ENCODE measurements at regions not wholly inside any gene's neighbourhood (a gene's known extent, or its start where the extent isn't known, plus 50 kb on each side); places are given as distances from the start of the nearest gene placed in this dataset.
"Not testable (repeated sequence)": the region's sequence is repeated elsewhere in the genome, so short reads cannot be mapped to it uniquely, and the experiment has no call there.

DNA sequence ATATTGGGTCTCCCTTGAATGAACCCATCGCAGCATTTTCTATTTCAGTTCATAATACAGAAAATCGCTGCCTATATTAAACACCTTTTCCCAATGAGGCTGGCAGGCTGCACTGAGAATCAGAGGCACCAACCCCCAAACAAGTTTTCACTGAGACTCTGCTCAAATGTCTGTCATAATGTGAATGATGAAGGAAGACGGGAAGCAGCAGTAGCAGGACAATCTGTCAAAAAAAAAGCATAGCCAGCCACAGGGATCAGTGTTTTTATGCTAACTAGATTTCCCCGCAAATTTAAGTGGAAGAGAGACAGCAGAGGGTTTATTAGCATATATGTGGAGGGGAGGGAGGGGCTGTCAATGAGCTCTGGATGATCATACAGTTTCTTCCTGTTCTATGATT lies 162.7 kb upstream of the PDE4D start:
- DNase-seq: no peak

DNA sequence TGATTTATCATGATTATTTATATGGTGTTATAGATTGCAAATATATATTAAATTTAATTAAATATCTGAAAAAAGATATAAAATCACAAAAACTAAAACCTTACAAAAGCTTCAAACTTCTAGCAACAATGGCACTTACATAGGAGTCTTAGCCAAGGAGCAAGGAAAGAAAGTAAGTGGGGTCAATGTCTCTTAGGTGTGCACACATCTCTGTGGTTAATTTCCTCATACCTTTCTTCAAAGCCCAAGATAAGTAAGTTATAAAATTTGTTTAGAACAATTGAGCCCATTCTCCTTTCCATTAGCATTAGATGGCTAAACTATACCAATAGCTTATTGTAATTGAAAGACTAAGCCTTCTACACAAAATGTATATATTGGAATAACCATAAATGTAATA lies 161.6 kb upstream of the PDE4D start:
- DNase-seq: no peak

DNA sequence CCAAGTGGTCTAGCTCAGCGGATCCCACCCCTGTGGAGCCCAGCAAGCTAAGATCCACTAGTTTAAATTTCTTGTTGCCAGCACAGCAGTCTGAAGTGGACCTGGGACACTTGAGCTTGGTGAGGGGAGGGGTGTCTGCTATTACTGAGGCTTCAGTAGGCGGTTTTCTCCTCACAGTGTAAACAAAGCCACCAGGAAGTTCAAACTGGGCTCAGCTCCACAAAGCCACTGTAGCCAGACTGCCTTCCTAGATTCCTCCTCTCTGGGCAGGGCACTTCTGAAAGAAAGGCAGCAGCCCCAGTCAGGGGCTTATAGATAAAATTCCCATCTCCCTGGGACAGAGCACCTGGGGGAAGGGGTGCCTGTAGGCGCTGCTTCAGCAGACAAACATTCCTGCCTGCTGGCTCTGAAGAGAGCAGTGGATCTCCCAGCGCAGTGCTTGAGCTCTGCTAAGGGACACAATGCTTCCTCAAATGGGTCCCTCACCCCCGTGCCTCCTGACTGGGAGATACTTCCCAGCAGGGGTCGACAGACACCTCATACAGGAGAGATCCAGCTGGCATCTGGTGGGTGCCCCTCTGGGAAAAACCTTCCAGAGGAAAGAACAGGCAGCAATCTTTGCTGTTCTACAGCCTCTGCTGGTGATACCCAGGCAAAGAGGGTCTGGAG lies 148.6 kb upstream of the PDE4D start:
- DNase-seq: not testable (repeated sequence)

DNA sequence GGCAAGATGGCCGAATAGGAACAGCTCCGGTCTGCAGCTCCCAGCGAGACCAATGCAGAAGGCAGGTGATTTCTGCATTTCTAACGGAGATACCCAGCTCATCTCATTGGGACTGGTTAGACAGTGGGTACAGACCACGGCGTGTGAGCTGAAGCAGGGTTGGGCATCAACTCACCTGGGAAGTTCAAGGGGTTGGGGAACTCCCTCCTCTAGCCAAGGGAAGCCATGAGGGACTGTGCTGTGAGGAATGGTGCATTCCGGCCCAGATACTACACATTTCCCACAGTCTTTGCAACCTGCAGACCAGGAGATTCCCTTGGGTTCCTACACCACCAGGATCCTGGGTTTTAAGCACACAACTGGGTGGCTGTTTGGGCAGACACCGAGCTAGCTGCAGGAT lies 148.0 kb upstream of the PDE4D start:
- DNase-seq: not testable (repeated sequence)

DNA sequence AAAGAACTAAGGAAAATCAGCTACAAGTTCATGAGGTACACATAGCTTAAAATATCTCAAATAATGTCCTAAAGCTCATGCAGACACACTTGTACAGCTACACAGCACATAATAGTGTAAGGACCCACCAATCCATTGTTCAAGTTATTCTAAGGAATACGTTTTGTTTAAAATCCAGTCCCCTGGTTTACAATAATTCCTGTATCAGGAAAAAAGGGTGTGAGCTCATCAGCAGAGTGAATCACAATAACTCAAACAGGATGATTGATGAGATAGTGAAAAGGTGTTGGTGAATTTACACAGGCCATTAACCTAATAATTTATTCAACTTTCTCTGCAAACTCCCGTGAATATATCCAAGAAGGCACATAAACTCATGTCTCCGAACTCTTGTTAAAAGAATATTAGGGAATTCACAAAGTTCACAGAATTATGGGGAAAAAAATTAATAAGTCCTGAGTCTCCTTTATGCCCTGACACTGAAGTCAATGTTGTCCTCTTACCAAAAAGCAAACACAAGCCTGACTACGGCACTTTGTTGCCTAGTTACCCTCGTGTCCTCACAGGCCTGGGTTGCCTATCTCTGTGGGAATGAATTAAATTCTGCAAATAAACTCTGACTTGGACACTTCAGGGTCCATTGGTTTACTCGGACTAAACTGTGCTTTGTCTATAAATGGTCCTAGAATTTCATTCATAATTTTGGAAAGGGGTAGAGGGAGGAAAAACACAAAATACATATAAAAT lies 142.8 kb upstream of the PDE4D start:
- DNase-seq: no peak

DNA sequence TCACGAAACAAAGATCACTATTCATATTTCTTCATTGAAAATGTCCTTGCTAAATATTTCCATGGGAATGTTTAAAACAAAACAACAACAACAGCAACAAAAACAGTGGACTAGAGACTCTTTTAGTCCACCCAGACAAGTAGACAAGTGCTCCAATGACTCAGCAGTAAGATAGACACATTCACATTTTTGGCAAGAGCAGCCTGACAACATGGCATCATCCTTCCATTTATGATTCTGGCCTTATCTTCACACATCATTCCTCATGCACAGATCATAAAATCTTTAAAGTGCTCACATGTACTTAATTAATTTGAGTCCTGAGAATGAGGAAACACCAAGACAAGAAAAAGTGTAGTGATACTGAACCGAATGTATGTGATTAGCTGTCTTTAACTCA lies 132.6 kb upstream of the PDE4D start:
- no peak for DNase-seq

DNA sequence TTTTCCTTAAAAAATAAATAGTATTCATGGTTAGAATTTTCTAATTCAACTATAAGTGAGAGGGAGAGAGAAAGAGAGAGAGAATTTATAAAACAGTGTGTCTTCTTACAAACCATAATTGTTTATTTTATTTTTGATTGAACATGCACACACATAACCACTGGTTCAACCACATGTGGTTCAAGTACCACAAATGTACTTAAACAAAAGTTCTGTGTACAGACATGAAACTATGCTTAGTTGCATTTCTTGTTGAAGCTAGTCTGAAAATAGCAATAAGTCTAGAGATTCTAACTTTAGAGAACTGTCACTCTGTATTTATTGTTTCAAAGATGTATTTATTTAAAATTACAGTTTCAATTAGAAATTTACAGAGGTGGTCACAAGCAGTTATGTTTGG lies 130.6 kb upstream of the PDE4D start:
- DNase-seq: no peak

DNA sequence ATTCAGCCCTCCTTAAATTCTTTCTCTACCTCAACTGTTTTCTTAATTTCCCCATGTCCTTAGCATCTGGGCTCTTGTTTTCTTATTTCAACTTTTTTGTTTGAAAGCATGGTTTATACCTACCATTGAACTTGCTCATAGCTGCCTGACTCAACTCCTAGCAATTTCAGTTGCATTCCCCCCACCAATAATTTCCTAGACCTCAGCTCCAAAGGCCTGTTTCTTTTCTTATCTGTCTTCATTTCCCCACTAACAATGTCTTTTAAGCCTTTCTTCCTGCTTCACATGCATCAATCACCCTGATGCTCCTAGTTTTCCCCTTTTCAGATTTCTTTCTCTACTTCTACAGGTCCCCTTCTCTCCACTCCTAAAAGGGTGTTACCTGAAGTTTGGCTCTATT lies 129.7 kb upstream of the PDE4D start:
- DNase-seq: no peak

DNA sequence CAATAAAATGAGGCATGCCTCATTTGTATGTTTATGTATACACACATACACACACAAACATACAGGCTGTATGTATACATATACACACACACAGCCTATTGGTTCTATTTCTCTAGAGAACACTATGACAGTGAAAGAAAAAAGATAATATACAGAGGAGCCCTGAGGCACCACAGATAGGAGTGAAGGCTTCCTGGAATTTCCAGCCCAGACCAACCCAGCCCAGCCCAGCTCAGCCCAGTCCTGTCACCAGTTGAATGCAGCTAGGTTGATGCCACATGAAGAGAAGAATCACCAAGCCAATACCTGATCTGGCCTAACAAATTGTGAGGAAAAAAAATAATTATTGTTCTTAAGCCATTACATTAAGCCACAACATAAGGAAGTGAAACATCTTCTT lies 126.9 kb upstream of the PDE4D start:
- no peak for DNase-seq

DNA sequence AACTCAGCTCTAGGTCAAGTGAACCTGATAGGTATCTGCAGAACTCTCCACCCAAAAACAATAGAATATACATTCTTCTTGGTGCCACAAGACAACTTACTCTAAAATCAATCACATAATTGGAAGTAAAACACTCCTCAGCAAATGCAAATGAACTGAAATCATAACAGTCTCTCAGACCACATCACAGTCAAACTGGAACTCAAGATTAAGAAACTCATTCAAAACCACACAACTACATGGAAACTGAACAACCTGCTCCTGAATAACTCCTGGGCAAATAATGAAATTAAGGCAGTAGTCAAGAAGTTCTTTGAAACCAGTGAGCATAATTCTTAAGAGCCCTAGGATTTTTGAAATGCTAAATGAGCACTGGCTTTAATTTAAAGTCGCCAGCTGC lies 125.4 kb upstream of the PDE4D start:
- DNase-seq: not testable (repeated sequence)

DNA sequence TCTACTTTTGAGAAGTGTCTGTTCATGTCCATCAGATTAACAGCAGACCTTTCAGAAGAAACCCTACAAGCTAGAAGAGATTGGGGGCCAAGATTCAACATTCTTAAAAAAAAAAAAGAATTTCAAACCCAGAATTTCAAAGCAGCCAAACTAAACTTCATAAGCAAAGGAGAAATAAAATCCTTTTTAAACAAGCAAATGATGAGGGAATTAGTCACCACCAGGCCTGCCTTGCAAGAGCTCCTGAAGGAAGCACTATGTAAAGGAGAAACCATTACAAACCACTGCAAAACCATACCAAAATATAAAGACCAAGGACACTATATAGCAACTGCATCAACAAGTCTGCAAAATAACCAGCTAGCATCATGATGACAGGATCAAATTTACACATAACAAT lies 124.6 kb upstream of the PDE4D start:
- DNase-seq: no peak

DNA sequence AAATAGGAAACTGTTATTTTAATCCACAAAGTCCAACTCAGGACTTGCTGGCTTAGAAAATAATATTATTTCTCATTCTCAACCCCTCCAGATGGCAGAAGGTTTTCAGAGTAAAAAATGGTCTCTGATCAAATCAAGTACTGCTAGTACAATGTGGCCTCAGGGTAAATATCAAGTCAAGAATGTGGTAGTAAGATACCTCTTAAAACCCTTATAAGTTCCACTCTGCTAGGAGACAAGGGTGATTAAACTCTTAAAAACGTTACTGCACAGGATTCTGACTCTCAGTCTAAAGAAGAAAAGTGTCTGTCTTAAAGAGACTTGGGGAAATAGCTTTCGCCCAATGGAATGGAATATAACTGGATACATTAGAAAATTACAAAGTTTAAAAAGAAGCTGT lies 120.8 kb upstream of the PDE4D start:
- DNase-seq: no peak

DNA sequence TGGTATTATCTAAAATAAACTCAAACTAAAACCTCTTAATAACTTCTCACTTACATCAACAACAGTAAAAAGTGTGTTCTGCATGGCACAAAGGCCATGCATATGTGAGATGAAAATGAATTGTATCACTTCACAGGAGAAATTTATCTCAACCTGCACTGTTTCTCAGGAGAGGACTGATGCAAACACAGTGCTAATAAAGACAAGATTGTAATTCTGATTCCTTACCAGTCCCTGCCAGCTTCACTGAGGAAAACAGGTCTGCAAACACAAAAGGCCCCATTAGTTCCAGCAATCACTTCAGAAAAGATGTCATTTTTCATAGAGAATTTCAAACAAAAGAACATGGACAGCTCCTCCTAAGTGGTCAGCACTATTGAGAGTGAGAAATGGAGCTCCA lies 117.3 kb upstream of the PDE4D start:
- DNase-seq: no peak

DNA sequence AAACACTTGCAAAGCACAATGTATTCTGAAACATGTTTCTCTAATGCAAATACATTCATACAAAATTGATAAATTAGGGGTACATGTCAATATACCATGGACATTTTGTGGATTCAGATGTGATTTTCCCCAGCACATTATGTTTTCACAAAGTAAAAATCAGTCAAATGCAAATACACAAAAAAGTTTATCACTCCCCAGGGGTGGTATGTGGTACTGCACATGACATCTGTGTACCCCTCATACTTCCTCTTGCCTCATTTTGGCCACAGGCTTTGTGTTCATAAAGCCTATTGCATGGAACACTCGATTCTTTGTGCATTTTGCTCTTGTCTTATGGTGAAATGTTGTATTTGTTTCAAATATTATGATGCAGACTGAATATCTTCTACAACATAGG lies 116.8 kb upstream of the PDE4D start:
- peak in 3 of 4 experiments; percentile 5 to 19 (median 17) for DNase-seq

DNA sequence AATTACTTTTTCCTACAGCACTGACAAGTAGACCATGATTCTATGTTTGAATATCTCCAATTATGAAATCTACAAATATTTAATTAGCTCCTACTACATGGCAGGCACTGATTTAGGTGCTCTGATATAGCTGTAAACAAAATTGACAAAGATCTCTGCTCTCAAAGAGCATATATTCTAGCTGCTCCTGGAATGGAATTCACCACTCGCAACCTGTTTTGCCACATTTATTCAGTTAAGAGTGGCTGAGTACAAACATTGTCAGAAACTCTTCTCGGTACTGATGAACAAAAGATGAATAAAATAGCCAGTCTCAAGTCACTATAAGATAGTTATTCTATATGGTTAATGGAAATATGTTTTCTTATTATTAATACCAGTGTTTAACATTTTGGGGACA lies 114.2 kb upstream of the PDE4D start:
- no peak for DNase-seq

DNA sequence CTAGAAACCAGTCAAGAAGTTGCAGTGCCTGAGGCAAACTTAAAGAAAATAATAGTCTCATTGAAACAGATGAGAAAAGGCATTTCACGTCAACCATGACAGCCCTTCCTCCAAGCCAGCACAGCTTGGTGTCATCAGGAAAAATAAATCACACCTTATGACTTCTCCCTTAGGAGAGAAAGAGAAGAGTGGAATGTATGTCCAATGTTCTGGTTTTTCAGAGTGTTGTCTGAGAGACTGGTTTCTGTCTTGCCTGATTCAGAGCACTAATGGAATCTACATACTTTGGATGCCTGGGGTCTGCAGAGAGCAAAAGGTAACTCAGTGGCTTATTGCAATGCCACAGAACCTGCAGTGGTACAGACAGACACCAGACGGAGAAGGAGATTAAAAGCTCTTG lies 105.5 kb upstream of the PDE4D start:
- no peak for DNase-seq

DNA sequence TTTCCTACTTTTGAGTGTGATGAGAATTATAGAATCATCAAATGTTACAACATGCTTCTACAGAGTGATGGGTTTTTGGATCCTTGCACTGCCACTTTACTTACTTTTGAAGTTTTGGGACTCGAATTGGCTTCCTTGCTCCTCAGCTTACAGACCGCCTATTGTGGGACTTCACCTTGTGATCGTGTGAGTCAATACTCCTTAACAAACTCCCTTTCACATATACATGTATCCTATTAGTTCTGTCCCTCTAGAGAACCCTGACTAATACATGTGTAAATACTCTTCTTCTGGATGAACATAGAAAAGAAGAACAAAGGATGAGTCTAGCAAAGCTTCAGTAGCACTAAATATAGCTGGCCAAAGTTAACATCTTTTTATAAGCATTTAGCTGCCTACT lies 98.7 kb upstream of the PDE4D start:
- DNase-seq: no peak

DNA sequence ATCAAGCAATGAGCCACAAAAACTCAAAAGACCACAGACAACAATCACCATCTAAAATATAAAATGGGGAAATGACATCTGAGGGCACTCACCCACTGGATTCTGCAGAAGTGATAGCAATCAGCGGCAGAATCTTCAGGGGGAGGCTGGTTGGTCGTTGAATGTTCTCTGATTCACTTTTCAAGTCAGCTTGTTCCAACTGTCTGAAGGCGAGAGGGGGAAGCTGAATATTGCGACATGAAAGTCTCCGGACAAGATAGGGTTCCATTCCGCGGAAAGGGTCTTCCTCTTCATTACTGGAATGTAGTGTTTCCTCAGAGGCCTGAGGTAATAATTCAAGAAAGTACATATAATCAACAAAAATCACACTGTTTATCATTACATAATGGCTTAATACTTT lies 94.9 kb upstream of the PDE4D start:
- DNase-seq: peak; percentile 33 to 63 (median 55)

DNA sequence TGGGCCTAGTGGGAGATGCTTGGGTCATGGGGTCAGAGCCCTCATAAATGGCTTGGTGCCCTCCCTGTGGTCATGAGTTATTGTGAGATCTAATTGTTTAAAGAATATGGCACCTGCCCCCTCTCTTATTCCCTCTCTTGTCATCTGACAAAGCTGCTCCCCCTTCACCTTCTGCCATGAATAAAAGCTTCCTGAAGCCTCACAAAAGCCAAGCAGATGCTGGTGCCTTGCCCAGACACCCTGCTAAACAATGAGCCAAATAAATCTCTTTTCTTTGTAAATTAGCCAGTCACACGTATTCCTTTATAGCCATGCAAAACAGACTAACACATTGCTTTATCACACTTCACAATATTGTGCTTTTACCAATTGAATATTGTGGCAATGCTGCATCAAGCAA lies 82.8 kb upstream of the PDE4D start:
- DNase-seq: no peak

DNA sequence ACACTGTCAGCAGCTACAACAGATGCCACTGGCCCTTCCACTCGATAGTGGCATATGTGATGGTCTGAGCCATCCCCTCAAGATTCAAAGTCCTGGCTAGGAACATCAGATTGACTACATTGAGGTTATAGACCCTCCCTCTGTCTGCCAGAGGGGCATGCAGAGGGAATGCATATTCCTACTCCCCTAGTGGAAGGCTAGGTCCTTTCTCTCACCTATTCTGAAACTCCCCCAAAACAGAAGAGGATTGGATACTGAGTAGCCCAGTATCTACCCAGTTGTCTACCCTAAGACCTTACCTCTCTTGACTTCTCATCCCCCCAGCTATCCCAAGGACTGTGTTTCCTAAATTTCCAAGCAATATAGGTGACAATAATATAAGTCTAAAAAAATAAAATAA lies 78.5 kb upstream of the PDE4D start:
- no peak for DNase-seq

DNA sequence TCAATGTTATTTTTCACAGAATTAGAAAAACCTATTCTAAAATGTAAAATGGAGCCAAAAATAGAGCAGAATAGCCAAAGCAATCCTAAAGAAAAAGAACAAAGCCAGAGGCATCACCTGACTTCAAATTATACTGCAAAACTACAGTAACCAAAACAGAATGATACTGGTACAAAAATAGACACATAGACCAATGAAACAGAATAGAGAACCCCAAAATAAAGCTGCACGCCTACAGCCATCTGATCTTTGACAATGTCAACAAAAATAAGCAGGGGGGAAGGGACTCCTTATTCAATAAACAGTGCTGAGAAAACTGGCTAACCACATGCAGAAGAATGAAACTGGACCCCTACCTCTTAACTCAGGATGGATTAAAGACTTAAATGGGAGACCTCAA lies 65.8 kb upstream of the PDE4D start:
- no peak for DNase-seq

DNA sequence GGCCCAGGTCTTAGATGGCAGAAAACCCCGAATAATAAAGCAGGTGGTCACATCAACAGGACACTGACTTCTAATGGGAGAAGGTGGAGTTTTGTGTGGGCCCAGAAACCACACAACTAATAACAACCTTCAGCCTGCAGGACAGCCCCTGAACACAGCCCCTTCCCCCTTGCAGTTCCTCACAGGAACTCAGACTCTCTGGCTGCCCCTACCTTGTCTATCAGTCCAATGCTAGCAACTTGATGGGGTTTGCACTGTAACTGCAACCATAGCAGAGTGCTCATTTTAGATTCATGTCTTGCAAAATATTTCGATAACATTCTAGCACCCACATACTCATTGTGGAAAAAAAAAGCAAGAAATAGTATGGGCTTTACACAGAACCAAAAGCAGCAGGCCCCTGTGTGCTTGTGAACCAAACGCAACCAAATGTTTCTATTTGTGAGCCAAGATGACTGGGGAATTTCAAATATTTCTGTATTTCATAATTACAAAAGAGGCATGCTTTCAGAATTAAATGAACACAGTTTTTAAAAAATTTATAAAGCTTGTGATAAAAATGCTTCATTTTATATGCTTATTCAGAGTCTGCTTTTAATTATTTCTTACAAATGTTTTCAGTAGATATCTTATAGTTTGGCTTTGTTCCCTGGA lies 62.7 kb upstream of the PDE4D start:
- no peak for DNase-seq

DNA sequence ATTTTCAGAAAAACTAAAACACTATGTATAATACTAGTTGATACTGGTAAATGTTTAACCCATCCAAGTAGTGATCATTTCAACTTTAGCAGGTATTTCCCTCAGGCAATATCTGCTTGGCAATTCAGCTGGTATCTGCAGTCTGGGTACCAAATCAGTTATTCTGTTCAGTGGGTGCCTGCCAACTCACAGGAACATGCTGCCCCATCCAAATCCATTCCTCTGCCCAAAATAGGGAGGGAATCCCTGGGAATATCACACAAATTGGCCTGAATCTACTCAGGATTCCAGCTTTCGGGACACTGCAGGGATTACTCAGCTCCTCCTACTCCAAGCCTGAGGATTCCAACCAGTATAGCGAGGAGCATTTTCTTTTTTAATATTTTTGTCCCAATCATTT lies 61.7 kb upstream of the PDE4D start:
- DNase-seq: no peak

DNA sequence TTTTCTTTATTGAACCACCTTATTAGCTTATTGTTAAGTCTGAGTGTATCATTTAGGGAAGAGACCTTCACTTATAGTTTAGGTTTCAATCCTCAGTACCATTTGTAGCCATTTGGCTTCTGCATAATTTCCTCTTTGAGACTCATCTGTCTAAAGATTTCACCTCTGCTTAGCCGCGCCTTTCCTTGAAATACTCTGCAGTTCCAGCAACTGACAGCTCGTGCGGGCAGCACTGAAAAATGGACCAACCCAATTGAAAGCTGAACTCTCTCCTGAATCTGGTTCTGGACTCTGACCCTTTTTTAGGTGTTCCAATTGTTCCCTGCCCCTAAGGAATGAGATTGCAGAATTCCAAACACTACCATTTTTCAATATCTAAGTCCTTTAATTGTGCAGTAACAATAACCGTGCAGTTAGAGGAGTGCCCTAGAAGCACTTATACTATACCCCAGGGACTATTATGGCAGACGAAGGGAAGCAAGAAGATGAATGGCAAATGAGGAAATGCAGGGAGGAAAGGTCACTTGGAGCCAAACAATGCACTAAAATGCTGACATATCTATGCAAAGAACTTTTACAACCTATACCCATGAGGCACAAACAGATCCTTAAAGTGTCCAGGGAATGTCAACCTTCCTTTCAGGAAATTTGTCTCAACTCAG lies 50.1 kb upstream of the PDE4D start:
- DNase-seq: no peak

All from suppressor macrophage (primary cell).